Lung (tissue), 11 donors: ENCODE measurements at regions not wholly inside any gene's neighbourhood (a gene's known extent, or its start where the extent isn't known, plus 50 kb on each side); places are given as distances from the start of the nearest gene placed in this dataset.

Experiments
- ATAC-seq: fragments of 200-7000 bp; cut with Tn5 transposase; one replicate; pipeline ENCODE4 v1.9.1; 2020; ENCODE audit warnings: moderate number of reproducible peaks; ENCODE audit not compliant: insufficient read depth, low FRiP score
- DNase-seq, 3 donors: peaks; one replicate each; pipeline ENCODE4 v3.0.0-alpha.2; 2013 to 2017
- H3K27ac ChIP-seq, 2 donors: one replicate each; pipeline ENCODE4 v1.5.1; 2013; ENCODE audit warnings: mild to moderate bottlenecking in 2 of 2, moderate library complexity in 2 of 2, control low read depth in 1 of 2, inconsistent platforms in 1 of 2, low read depth in 1 of 2, low read length in 1 of 2
- H3K27me3 ChIP-seq, 3 donors: one replicate each; pipeline ENCODE4 v1.5.1; 2013; ENCODE audit warnings: low read length in 2 of 3; ENCODE audit not compliant: control insufficient read depth in 3 of 3, insufficient read depth in 3 of 3
- H3K36me3 ChIP-seq, 4 donors: one replicate each; pipeline ENCODE4 v1.5.1; 2013; ENCODE audit warnings: low read length in 4 of 4, mild to moderate bottlenecking in 1 of 4, moderate library complexity in 1 of 4; ENCODE audit not compliant: control insufficient read depth in 4 of 4, insufficient read depth in 4 of 4
- H3K4me1 ChIP-seq, 5 donors: one replicate each; pipeline ENCODE4 v1.5.1; 2013; ENCODE audit warnings: low read length in 5 of 5, mild to moderate bottlenecking in 2 of 5, moderate library complexity in 1 of 5; ENCODE audit not compliant: control insufficient read depth in 5 of 5, insufficient read depth in 5 of 5
- H3K4me3 ChIP-seq: one replicate; pipeline ENCODE4 v1.5.1; 2013; ENCODE audit warnings: mild to moderate bottlenecking, control low read depth, moderate library complexity
- H3K9ac ChIP-seq, 2 donors: one replicate each; pipeline ENCODE4 v1.5.1; 2013; ENCODE audit warnings: low read length in 2 of 2, control low read depth in 1 of 2; ENCODE audit not compliant: insufficient read depth in 1 of 2
- H3K9me3 ChIP-seq, 4 donors: one replicate each; pipeline ENCODE4 v1.5.1; 2013; ENCODE audit warnings: low read length in 3 of 4, mild to moderate bottlenecking in 1 of 4, moderate library complexity in 1 of 4; ENCODE audit not compliant: control insufficient read depth in 4 of 4, insufficient read depth in 3 of 4
- CTCF ChIP-seq: IDR thresholded peaks from 2 replicates; pipeline ENCODE4 v1.5.1; 2012; ENCODE audit warnings: mild to moderate bottlenecking; ENCODE audit errors: control extremely low read depth, extremely low read depth
- WGBS, 2 donors: extraction: QIAGEN DNeasy Blood & Tissue Kit; methylation state at CpG; one replicate each; pipeline ENCODE4 v1.1.7; 2013; 5-methylcytosine and 5-hydroxymethylcytosine counted together
- donor health status: control.
- donor health status: control.
- donor health status: Bipolar disorder and iron deficiency.
- donor health status: healthy.
- donor health status: DM: yes; HTN: yes; CAD: no.

GRCh38 chrX:96182366-96182765 is 502.3 kb upstream of the DIAPH2 start:
- Histone ChIP-seq H3K36me3 (no peaks in the 10 kb centered on the region), H3K27ac (no peak overlapping the region), H3K27me3 (no peaks in the 10 kb centered on the region), H3K4me1 (no peaks in the 10 kb centered on the region), H3K9ac (no peak overlapping the region), H3K9me3 (no peaks in the 10 kb centered on the region), H3K4me3 (no peak overlapping the region)
- DNase-seq (peak in 2 of 3 donors; percentile 26 to 35), ATAC-seq (no peak)
- 50 to 55% methylated on average over 1 of the region's 1 CpG for WGBS, 2 donors
- no peak for TF ChIP-seq CTCF

DNA sequence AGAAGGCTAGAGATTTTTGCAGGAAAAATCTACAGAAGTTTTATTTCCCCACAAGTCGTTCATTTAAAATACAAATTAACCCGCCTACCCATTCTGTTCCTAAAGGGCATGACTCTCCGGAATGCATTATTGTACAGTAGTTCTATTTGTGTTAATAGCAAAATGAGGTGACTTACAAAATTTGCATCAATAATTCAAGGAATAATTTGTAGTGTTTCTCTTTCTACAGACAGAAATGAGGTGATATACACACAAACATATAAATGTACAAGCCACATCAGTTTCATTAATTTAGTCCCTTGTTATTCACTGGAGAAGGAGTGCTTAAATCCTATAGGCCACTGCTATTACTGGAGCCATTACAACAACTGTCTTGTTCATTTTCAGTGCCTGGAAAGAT is 501.3 kb upstream of the DIAPH2 start:
- 75 to 90% methylated on average over 3 of the region's 3 CpGs for WGBS, 2 donors
- Histone ChIP-seq H3K9ac (no peak overlapping the region), H3K9me3 (no peaks in the 10 kb centered on the region), H3K27me3 (no peaks in the 10 kb centered on the region), H3K36me3 (no peaks in the 10 kb centered on the region), H3K4me3 (no peak overlapping the region), H3K27ac (no peak overlapping the region), H3K4me1 (no peaks in the 10 kb centered on the region)
- no peak for ATAC-seq
- DNase-seq, result peak in 2 of 3 donors; percentile 63 to 65
- no peak for TF ChIP-seq CTCF

DNA sequence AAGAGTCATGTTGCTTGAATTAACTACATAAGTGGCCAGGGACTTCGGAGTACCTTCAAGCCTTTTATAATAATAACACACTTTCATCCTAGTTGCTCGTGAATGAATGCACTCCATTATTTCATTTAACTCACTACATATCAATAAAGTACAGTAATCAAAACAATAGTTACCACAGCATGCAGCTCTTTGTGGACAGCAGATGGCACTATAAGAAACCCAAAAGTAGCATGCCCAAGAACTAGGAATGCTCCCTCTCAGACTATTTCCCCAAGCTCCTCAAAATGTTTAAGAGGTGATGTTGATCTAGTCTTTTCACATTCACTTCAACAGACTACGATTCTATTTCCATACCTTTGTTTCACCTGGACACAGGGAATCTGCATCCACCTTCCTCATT is 500.8 kb upstream of the DIAPH2 start:
- no peaks in the 10 kb centered on the region for H3K27me3 ChIP-seq
- no peaks in the 10 kb centered on the region for H3K9me3 ChIP-seq
- H3K27ac ChIP-seq, result no peak overlapping the region
- H3K9ac ChIP-seq, result no peak overlapping the region
- no peak overlapping the region for H3K4me3 ChIP-seq
- no peak for TF ChIP-seq CTCF
- peak in 1 of 3 donors; percentile 35 for DNase-seq
- no peak for ATAC-seq
- H3K36me3 ChIP-seq, result no peaks in the 10 kb centered on the region
- 40 to 46% methylated on average over 3 of the region's 3 CpGs for WGBS, 2 donors
- no peaks in the 10 kb centered on the region for H3K4me1 ChIP-seq

DNA sequence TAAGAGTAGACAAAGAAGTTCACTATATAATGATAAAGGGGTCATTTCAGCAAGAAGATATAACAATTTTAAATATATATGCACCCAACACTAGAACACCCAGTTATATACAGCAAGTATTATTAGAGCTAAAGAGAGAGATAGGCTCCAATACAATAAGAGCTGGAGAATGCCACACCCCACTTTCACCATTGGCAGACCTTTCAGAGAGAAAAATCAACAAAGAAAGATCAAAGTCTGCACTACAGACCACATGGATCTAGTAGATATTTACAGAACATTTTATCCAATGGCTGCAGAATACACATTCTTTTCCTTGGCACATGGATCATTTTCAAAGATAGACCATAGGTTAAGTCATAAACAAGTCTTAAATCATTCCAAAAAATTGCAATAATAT is 479.7 kb upstream of the DIAPH2 start:
- ATAC-seq (no peak), DNase-seq (no peak)
- no peaks in the 10 kb centered on the region for H3K9me3 ChIP-seq

More for the DNA sequence above, 479.7 kb upstream of the DIAPH2 start:
- Histone ChIP-seq H3K36me3 (no peaks in the 10 kb centered on the region), H3K27ac (no peak overlapping the region), H3K4me3 (no peak overlapping the region), H3K9ac (no peak overlapping the region), H3K4me1 (no peaks in the 10 kb centered on the region), H3K27me3 (peaks cover 0 to 2% (median 0%) of the 10 kb centered on the region in 3 donors)
- TF ChIP-seq CTCF, result no peak
